ENCODE measurements at regions not wholly inside any gene's neighbourhood (a gene's known extent, or its start where the extent isn't known, plus 50 kb on each side); places are given as distances from the start of the nearest gene placed in this dataset.

- Histone ChIP-seq H2AFZ (no peak overlapping the region), H3K36me3 (ENCODE audit: low read depth) (no peaks in the 10 kb centered on the region), H3K9me2 (ENCODE audit: insufficient read depth) (no peaks in the 10 kb centered on the region), H3K4me2 (no peak overlapping the region), H3K79me2 (ENCODE audit: low read depth) (no peaks in the 10 kb centered on the region), H4K20me1 (ENCODE audit: insufficient read depth) (no peaks in the 10 kb centered on the region), H3K4me1 (replicated peaks; ENCODE audit: insufficient read depth) (no peaks in the 10 kb centered on the region), H3F3A (ENCODE audit: insufficient read depth, low read depth) (no peaks in the 10 kb centered on the region), H3K9me3 (ENCODE audit: insufficient read depth, low read depth) (no peaks in the 10 kb centered on the region), H3K4me3 (no peak overlapping the region), H3K27ac (no peak overlapping the region), H3K27me3 (ENCODE audit: insufficient read depth, low read depth) (no peaks in the 10 kb centered on the region)
- no peak for DNase-seq
- ChIA-PET CTCF (no interaction called here), POLR2A (ENCODE audit: unreplicated experiment) (no interaction called here)
- TF ChIP-seq CTCF (conservative IDR thresholded peaks at IDR 0.05) (no peak), EZH2 (IDR thresholded peaks at IDR 0.05; ENCODE audit: low read depth) (no peak)
- intact Hi-C loops (cut with micrococcal nuclease; ENCODE audit: unreplicated experiment): no loop called here
- BruUV-seq (replicated peaks): no TSS peak
Measured at GRCh38 chr6:143591441-143591840, 79.9 kb upstream of the FUCA2 start.

GRCh38 chr6:143589162-143589561 is 77.6 kb upstream of the FUCA2 start:
- intact Hi-C loops (cut with micrococcal nuclease; ENCODE audit: unreplicated experiment): no loop called here
- ChIA-PET CTCF (no interaction called here), POLR2A (ENCODE audit: unreplicated experiment) (no interaction called here)
- H3F3A ChIP-seq (ENCODE audit: insufficient read depth, low read depth): no peaks in the 10 kb centered on the region
- no TSS peak for BruUV-seq (replicated peaks)
- H3K9me2 ChIP-seq (ENCODE audit: insufficient read depth): no peaks in the 10 kb centered on the region
- no peaks in the 10 kb centered on the region for H4K20me1 ChIP-seq (ENCODE audit: insufficient read depth)
- TF ChIP-seq EZH2 (IDR thresholded peaks at IDR 0.05; ENCODE audit: low read depth) (no peak), CTCF (conservative IDR thresholded peaks at IDR 0.05) (no peak)
- H2AFZ ChIP-seq: no peak overlapping the region
- no peaks in the 10 kb centered on the region for H3K4me1 ChIP-seq (replicated peaks; ENCODE audit: insufficient read depth)
- no peak for DNase-seq
- H3K27ac ChIP-seq: no peak overlapping the region
- H3K4me3 ChIP-seq: no peak overlapping the region
- no peak overlapping the region for H3K4me2 ChIP-seq
- no peaks in the 10 kb centered on the region for H3K79me2 ChIP-seq (ENCODE audit: low read depth)
- no peaks in the 10 kb centered on the region for H3K27me3 ChIP-seq (ENCODE audit: insufficient read depth, low read depth)
- H3K36me3 ChIP-seq (ENCODE audit: low read depth): no peaks in the 10 kb centered on the region
- no peaks in the 10 kb centered on the region for H3K9me3 ChIP-seq (ENCODE audit: insufficient read depth, low read depth)

- H3K27ac ChIP-seq: no peak overlapping the region
- H3K9me3 ChIP-seq (ENCODE audit: insufficient read depth, low read depth): no peaks in the 10 kb centered on the region
- CTCF ChIA-PET: no interaction called here
- H3K4me2 ChIP-seq: no peak overlapping the region
- intact Hi-C loops (cut with micrococcal nuclease; ENCODE audit: unreplicated experiment): no loop called here
- no peaks in the 10 kb centered on the region for H3K27me3 ChIP-seq (ENCODE audit: insufficient read depth, low read depth)
- H3K9me2 ChIP-seq (ENCODE audit: insufficient read depth): no peaks in the 10 kb centered on the region
- H3K4me3 ChIP-seq: no peak overlapping the region
- H2AFZ ChIP-seq: no peak overlapping the region
- peaks cover 9% of the 10 kb centered on the region; the same call in 1 of the 2 replicates for H3F3A ChIP-seq (ENCODE audit: insufficient read depth, low read depth)
- H3K79me2 ChIP-seq (ENCODE audit: low read depth): no peaks in the 10 kb centered on the region
- no peaks in the 10 kb centered on the region for H3K36me3 ChIP-seq (ENCODE audit: low read depth)
- peaks cover 7% of the 10 kb centered on the region; the same call in 1 of the 2 replicates for H3K4me1 ChIP-seq (replicated peaks; ENCODE audit: insufficient read depth)
- POLR2A ChIA-PET (ENCODE audit: unreplicated experiment): no interaction called here
- TF ChIP-seq EZH2 (IDR thresholded peaks at IDR 0.05; ENCODE audit: low read depth): no peak
- TF ChIP-seq CTCF (conservative IDR thresholded peaks at IDR 0.05): no peak
- no peaks in the 10 kb centered on the region for H4K20me1 ChIP-seq (ENCODE audit: insufficient read depth)
- DNase-seq: no peak
- BruUV-seq (replicated peaks): no TSS peak
Measured at GRCh38 chr6:143586557-143586956, 75.0 kb upstream of the FUCA2 start.
